Cardiac muscle cell (in vitro differentiated cells and primary cell): ENCODE measurements at regions not wholly inside any gene's neighbourhood (a gene's known extent, or its start where the extent isn't known, plus 50 kb on each side); places are given as distances from the start of the nearest gene placed in this dataset.

Experiments
- DNase-seq, 2 donors: peaks; one replicate each; pipeline versions ENCODE4 v3.0.0 to v3.0.0-alpha.2; 2010 to 2017; ENCODE audit warnings: low read depth in 1 of 2, low spot score in 1 of 2
- H3K27ac ChIP-seq: fragments of 200-600 bp; sonication (generic); 2 replicates; pipeline ENCODE4 v1.5.1; 2016
- H3K27me3 ChIP-seq: fragments of 200-600 bp; sonication (generic); 2 replicates; pipeline ENCODE4 v1.6.0; 2016; ENCODE audit warnings: control low read depth
- H3K36me3 ChIP-seq: fragments of 200-600 bp; sonication (generic); 2 replicates; pipeline ENCODE4 v1.5.1; 2016; ENCODE audit warnings: control low read depth
- H3K4me1 ChIP-seq: fragments of 200-600 bp; sonication (generic); 2 replicates; pipeline ENCODE4 v1.8.1; 2017; ENCODE audit warnings: low read depth, mild to moderate bottlenecking, mixed run types
- H3K4me3 ChIP-seq: fragments of 200-600 bp; sonication (generic); 2 replicates; pipeline ENCODE4 v1.5.1; 2016; ENCODE audit warnings: mild to moderate bottlenecking
- H3K9me3 ChIP-seq: fragments of 200-600 bp; sonication (generic); 2 replicates; pipeline ENCODE4 v1.5.1; 2017; ENCODE audit warnings: low read depth, mild to moderate bottlenecking, control low read depth
- TF ChIP-seq, protein P1 (sequence below): IDR thresholded peaks from 2 replicates; pipeline ENCODE4 v1.5.1; 2012; ENCODE audit warnings: low read depth, mild to moderate bottlenecking, low read length

DNA sequence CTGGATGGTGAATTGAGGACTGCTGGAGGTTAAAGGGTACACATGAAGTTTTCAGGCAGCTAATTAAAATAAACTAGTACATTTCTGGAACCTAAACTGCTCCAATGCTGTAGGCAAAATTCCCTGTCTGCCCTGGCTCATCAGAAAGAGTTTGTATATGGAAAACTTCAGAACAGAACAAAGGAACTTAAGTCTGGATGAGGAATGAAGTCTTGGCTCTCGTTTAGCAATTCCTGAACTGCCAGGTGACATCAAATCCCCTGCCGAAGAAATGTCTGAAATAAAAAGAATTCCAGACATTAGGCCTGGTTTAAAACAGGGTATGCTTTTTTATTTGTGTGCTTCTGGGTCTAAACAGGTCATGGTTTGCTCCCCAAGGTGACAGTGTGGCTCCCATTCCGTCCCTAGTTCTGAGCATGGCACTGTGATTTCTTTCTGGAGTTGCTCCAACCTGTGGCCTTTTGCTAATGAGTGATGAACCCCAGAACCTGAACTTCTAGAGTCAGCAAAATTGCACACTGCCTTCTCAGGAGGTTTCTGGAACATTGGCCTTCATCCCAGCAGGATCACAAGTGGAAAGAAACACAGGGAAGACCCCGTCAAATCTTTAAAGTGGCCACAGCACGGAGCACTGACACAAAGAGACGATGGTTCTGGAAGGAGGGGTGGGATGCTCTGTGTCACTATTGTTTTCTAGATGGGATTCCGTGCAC, 129.4 kb upstream of the NAA20 start:
- TF ChIP-seq, protein P1, sequence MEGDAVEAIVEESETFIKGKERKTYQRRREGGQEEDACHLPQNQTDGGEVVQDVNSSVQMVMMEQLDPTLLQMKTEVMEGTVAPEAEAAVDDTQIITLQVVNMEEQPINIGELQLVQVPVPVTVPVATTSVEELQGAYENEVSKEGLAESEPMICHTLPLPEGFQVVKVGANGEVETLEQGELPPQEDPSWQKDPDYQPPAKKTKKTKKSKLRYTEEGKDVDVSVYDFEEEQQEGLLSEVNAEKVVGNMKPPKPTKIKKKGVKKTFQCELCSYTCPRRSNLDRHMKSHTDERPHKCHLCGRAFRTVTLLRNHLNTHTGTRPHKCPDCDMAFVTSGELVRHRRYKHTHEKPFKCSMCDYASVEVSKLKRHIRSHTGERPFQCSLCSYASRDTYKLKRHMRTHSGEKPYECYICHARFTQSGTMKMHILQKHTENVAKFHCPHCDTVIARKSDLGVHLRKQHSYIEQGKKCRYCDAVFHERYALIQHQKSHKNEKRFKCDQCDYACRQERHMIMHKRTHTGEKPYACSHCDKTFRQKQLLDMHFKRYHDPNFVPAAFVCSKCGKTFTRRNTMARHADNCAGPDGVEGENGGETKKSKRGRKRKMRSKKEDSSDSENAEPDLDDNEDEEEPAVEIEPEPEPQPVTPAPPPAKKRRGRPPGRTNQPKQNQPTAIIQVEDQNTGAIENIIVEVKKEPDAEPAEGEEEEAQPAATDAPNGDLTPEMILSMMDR: no peak
- Histone ChIP-seq H3K27me3 (no peaks in the 10 kb centered on the region), H3K4me1 (peaks cover 27% of the 10 kb centered on the region), H3K36me3 (no peaks in the 10 kb centered on the region), H3K4me3 (no peak overlapping the region), H3K9me3 (no peaks in the 10 kb centered on the region), H3K27ac (peak overlapping the region; percentile 65)
- no peak for DNase-seq

DNA sequence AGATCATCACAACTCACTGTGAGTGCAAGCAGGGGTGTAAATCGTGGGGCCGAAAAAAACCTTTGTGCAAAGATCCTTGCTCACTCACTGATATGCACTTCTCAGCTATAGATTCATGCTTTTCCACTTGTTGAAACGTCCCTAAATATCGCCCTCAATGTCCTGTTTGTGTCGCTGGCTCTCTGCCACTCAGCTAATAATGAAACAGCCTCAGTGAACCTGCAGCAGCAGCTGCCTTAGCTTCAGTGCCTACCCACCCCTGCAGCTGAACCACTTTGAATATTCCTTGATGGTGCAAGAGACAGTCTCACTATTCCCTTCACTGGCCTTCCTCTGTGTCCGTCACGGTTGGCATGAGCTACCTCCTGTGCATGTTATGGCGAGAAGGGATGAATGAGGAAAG, 128.9 kb upstream of the NAA20 start:
- Histone ChIP-seq H3K9me3 (no peaks in the 10 kb centered on the region), H3K4me1 (peaks cover 27% of the 10 kb centered on the region), H3K36me3 (no peaks in the 10 kb centered on the region), H3K27ac (peak overlapping the region; percentile 68), H3K4me3 (no peak overlapping the region), H3K27me3 (no peaks in the 10 kb centered on the region)
- TF ChIP-seq, protein P1: no peak
- no peak for DNase-seq

DNA sequence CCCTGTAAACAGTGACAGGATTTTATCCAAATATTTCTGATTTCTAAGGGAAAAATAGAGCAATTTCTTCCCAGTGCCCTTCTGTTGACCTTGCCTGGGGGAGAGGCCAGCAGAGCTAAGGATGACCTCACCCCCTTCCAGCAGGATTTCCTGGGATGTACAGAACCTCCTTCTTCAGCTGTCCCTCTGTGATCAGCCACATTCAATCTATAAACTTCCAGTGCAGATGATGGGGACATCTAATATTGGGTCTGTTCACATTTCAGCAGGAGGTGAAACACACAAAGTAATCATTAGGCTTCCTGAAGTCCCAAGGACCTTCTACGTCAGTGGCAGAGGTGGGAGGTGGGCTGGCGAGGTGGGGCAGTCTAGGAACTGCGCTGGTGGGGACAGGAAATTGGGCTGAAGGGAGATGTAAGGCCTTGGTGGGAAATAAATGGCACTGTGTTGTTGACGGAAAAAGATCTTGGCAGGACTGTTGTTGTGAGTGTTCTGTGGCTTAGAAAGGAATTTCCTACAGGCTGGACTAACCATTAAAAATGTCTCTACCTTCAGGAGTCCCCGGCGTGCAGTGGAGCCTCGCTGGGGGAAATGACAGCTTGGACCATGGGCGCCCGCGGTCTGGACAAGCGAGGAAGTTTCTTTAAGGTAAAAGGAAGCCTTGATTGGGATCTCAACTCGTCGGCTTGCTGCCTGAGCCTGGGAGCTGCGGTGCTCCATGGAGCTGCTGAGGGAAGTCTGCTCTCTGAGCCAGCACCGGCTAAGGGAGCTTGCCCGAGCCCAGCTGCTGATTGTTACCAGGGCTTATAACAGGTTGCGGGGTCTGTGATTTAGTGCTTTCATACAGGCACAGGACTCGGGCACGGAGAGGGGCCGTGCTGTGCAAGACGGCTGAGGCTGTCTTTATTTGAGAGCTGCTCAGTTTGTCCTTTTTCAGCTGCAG, 127.9 kb upstream of the NAA20 start:
- Histone ChIP-seq H3K4me1 (peaks cover 27% of the 10 kb centered on the region), H3K4me3 (no peak overlapping the region), H3K36me3 (no peaks in the 10 kb centered on the region), H3K27ac (peak overlapping the region; percentile 68), H3K9me3 (no peaks in the 10 kb centered on the region), H3K27me3 (no peaks in the 10 kb centered on the region)
- TF ChIP-seq, protein P1: no peak
- peak in 1 of 2 donors; percentile 89 for DNase-seq

DNA sequence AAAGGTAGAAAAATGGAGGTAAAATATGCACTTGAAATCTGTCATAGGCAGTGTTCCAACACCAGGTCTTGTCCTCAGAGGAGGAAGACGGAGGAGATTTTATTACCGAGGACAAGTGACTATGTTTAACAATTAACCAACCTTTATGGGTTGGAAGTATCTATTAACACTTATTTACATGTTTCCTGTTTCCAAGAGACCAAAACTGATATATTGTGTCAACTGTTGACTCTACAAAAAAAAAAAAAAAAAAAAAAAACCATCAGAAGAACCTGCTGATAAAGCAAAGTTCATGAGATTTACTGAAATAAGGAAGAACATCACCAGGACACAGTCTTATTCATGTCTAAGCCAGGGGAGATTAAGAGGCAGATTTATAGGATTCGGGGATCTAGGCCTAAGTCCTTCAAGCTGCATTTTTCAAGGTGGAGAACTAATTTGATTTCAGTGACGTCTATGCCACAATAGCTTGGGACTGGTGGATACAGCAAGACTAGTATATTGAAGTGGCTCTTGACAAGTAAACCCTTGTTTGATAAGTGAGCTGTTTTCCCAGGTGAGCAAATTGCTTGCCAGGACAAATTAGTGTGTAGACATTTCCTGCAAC, 126.6 kb upstream of the NAA20 start:
- H3K27me3 ChIP-seq: no peaks in the 10 kb centered on the region
- H3K36me3 ChIP-seq: no peaks in the 10 kb centered on the region
- no peak for DNase-seq
- no peak overlapping the region for H3K4me3 ChIP-seq
- no peaks in the 10 kb centered on the region for H3K9me3 ChIP-seq
- no peak overlapping the region for H3K27ac ChIP-seq
- peaks cover 27% of the 10 kb centered on the region for H3K4me1 ChIP-seq
- TF ChIP-seq, protein P1: no peak

DNA sequence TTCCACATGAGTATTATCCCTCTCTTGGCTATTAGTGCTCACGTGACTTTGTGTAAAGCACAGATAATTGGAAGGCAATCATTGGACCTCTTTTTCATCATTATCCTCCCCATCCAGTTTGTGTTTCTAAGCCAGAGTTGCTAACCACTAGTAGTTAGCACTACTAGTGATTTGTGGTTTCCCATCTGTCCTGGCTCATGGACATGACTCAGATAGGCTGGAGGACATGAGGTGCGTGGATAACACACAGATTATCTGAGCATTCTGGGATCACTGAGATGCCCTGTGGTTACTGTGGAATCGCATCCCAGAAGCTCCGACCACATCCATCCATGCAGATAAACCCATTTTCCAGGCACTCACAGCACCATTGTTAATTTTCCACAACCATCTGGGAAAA, 123.8 kb upstream of the NAA20 start:
- no peaks in the 10 kb centered on the region for H3K27me3 ChIP-seq
- TF ChIP-seq, protein P1: no peak
- DNase-seq: peak in 1 of 2 donors; percentile 62
- H3K4me3 ChIP-seq: no peak overlapping the region
- H3K9me3 ChIP-seq: no peaks in the 10 kb centered on the region
- peaks cover 14% of the 10 kb centered on the region for H3K4me1 ChIP-seq
- H3K27ac ChIP-seq: no peak overlapping the region
- no peaks in the 10 kb centered on the region for H3K36me3 ChIP-seq
